Liver (tissue), 8 donors: ENCODE measurements at regions not wholly inside any gene's neighbourhood (a gene's known extent, or its start where the extent isn't known, plus 50 kb on each side); places are given as distances from the start of the nearest gene placed in this dataset.

Source experiments
- DNase-seq: peaks from one replicate; pipeline ENCODE4 v3.0.0-alpha.2; 2017; ENCODE audit warnings: low spot score
- H3K27ac ChIP-seq, 2 donors: one replicate each; pipeline ENCODE4 v1.7.0; 2013; ENCODE audit warnings: inconsistent platforms in 2 of 2, low read length in 2 of 2, control low read depth in 1 of 2, low read depth in 1 of 2, mild to moderate bottlenecking in 1 of 2
- H3K27me3 ChIP-seq, 4 donors: one replicate each; pipeline versions ENCODE4 v1.6.1 to v1.7.0; 2013; ENCODE audit warnings: low read length in 3 of 4, inconsistent platforms in 1 of 4, mild to moderate bottlenecking in 1 of 4, moderate library complexity in 1 of 4; ENCODE audit not compliant: control insufficient read depth in 4 of 4, insufficient read depth in 4 of 4
- H3K36me3 ChIP-seq, 4 donors: one replicate each; pipeline versions ENCODE4 v1.6.1 to v1.7.0; 2013; ENCODE audit warnings: low read length in 3 of 4, mild to moderate bottlenecking in 3 of 4, low read depth in 1 of 4, moderate library complexity in 1 of 4; ENCODE audit not compliant: control insufficient read depth in 4 of 4, insufficient read depth in 3 of 4
- H3K4me1 ChIP-seq, 4 donors: one replicate each; pipeline versions ENCODE4 v1.6.1 to v1.7.0; 2013; ENCODE audit warnings: low read length in 3 of 4, mild to moderate bottlenecking in 3 of 4, moderate library complexity in 1 of 4; ENCODE audit not compliant: control insufficient read depth in 4 of 4, insufficient read depth in 4 of 4
- H3K4me3 ChIP-seq, 3 donors: one replicate each; pipeline versions ENCODE4 v1.6.1 to v1.7.0; 2013; ENCODE audit warnings: low read length in 3 of 3, control low read depth in 1 of 3, low read depth in 1 of 3, mild to moderate bottlenecking in 1 of 3
- H3K9ac ChIP-seq, 2 donors: one replicate each; pipeline ENCODE4 v1.7.0; 2013; ENCODE audit warnings: low read length in 2 of 2, mild to moderate bottlenecking in 2 of 2, moderate library complexity in 2 of 2, control low read depth in 1 of 2, low read depth in 1 of 2
- H3K9me3 ChIP-seq, 4 donors: one replicate each; pipeline versions ENCODE4 v1.6.1 to v1.7.0; 2013; ENCODE audit warnings: low read length in 3 of 4; ENCODE audit not compliant: control insufficient read depth in 4 of 4
- ATF3 ChIP-seq: IDR thresholded peaks from 2 replicates; pipeline ENCODE4 v1.6.1; 2016; ENCODE audit warnings: antibody characterized with exemption
- CTCF ChIP-seq: fragments of 150-350 bp; IDR thresholded peaks from 2 replicates; pipeline ENCODE4 v1.5.1; 2017; ENCODE audit warnings: improper control_type of control experiment, low read depth, low read length; ENCODE audit not compliant: missing input control
- EGR1 ChIP-seq, 2 donors: IDR thresholded peaks; 2 replicates each; pipeline ENCODE4 v1.6.1; 2016 to 2018; ENCODE audit warnings: antibody characterized with exemption in 2 of 2, low read depth in 2 of 2
- FOXA1 ChIP-seq: IDR thresholded peaks from 2 replicates; pipeline ENCODE4 v1.6.1; 2016; ENCODE audit warnings: antibody characterized with exemption
- FOXA2 ChIP-seq: IDR thresholded peaks from 2 replicates; pipeline ENCODE4 v1.6.1; 2016; ENCODE audit warnings: antibody characterized with exemption
- GABPA ChIP-seq, 2 donors: IDR thresholded peaks in 1 of 2; conservative IDR thresholded peaks in 1 of 2; 2 replicates each; pipeline ENCODE4 v1.6.1; 2016; ENCODE audit warnings: antibody characterized with exemption in 2 of 2, mild to moderate bottlenecking in 1 of 2, moderate library complexity in 1 of 2
- HNF4A ChIP-seq, 2 donors: conservative IDR thresholded peaks; 2 replicates each; pipeline ENCODE4 v1.6.1; 2016; ENCODE audit warnings: antibody characterized with exemption in 2 of 2, mild to moderate bottlenecking in 2 of 2
- JUND ChIP-seq, 2 donors: IDR thresholded peaks; 2 replicates each; pipeline ENCODE4 v1.6.1; 2016; ENCODE audit warnings: antibody characterized with exemption in 2 of 2
- MAX ChIP-seq: IDR thresholded peaks from 2 replicates; pipeline ENCODE4 v1.6.1; 2016; ENCODE audit warnings: antibody characterized with exemption
- RAD21 ChIP-seq, 2 donors: IDR thresholded peaks; 2 replicates each; pipeline ENCODE4 v1.6.1; 2016; ENCODE audit warnings: antibody characterized with exemption in 2 of 2, mild to moderate bottlenecking in 2 of 2
- REST ChIP-seq: IDR thresholded peaks from 2 replicates; pipeline ENCODE4 v1.6.1; 2016; ENCODE audit warnings: antibody characterized with exemption, mild to moderate bottlenecking
- RXRA ChIP-seq, 2 donors: IDR thresholded peaks; 2 replicates each; pipeline ENCODE4 v1.6.1; 2017 to 2018; ENCODE audit warnings: antibody characterized with exemption in 2 of 2, mild to moderate bottlenecking in 1 of 2
- TAF1 ChIP-seq: conservative IDR thresholded peaks from 2 replicates; pipeline ENCODE4 v1.6.1; 2016; ENCODE audit warnings: antibody characterized with exemption, mild to moderate bottlenecking
- YY1 ChIP-seq: IDR thresholded peaks from 2 replicates; pipeline ENCODE4 v1.6.1; 2016; ENCODE audit warnings: antibody characterized with exemption, mild to moderate bottlenecking
- ZBTB33 ChIP-seq: IDR thresholded peaks from 2 replicates; pipeline ENCODE4 v1.6.1; 2016; ENCODE audit warnings: antibody characterized with exemption
- WGBS: extraction: QIAGEN DNeasy Blood & Tissue Kit; methylation state at CpG from one replicate; pipeline ENCODE4 v1.1.7; 2013; 5-methylcytosine and 5-hydroxymethylcytosine counted together
- donor health status: healthy.
- donor health status: healthy.
- donor health status: healthy.
- donor health status: healthy.
- donor health status: healthy.

- DNase-seq: peak; percentile 24
- no peaks in the 10 kb centered on the region for H3K36me3 ChIP-seq
- no peak overlapping the region for H3K27ac ChIP-seq
- WGBS: 96% methylated on average over 4 of the region's 4 CpGs
- H3K4me1 ChIP-seq: peaks cover 0 to 6% (median 0%) of the 10 kb centered on the region in 4 donors
- no peaks in the 10 kb centered on the region for H3K27me3 ChIP-seq
- H3K9ac ChIP-seq: no peak overlapping the region
- H3K9me3 ChIP-seq: no peaks in the 10 kb centered on the region
- H3K4me3 ChIP-seq: no peak overlapping the region
- no peak for TF ChIP-seq ZBTB33
- TF ChIP-seq CTCF: no peak
- TF ChIP-seq EGR1 (IDR thresholded peaks at IDR 0.05; ENCODE audit: low read depth in 2 of 2): no peak
- TF ChIP-seq FOXA1: no peak
- TF ChIP-seq FOXA2: no peak
- TF ChIP-seq TAF1: no peak
- no peak for TF ChIP-seq RAD21 (IDR thresholded peaks at IDR 0.05)
- no peak for TF ChIP-seq JUND (IDR thresholded peaks at IDR 0.05)
- TF ChIP-seq YY1: no peak
- TF ChIP-seq ATF3: no peak
- no peak for TF ChIP-seq MAX
- TF ChIP-seq RXRA (IDR thresholded peaks at IDR 0.05): no peak
- TF ChIP-seq HNF4A (conservative IDR thresholded peaks at IDR 0.05): no peak
- no peak for TF ChIP-seq REST
- no peak for TF ChIP-seq GABPA (IDR thresholded peaks at IDR 0.05 in 1 of 2, conservative IDR thresholded peaks at IDR 0.05 in 1 of 2)
Measured at GRCh38 chr5:133741396-133741795, 129.1 kb upstream of the FSTL4 start.

GRCh38 chr5:133739181-133739780, 126.9 kb upstream of the FSTL4 start:
- H3K4me3 ChIP-seq: no peak overlapping the region
- peaks cover 0 to 2% (median 0%) of the 10 kb centered on the region in 4 donors for H3K9me3 ChIP-seq
- no peak for DNase-seq
- H3K36me3 ChIP-seq: no peaks in the 10 kb centered on the region
- no peaks in the 10 kb centered on the region for H3K27me3 ChIP-seq
- 92% methylated on average over 10 of the region's 10 CpGs for WGBS
- no peak overlapping the region for H3K27ac ChIP-seq
- no peaks in the 10 kb centered on the region for H3K4me1 ChIP-seq
- H3K9ac ChIP-seq: no peak overlapping the region
- no peak for TF ChIP-seq YY1
- no peak for TF ChIP-seq RAD21 (IDR thresholded peaks at IDR 0.05)
- no peak for TF ChIP-seq REST
- TF ChIP-seq FOXA1: no peak
- no peak for TF ChIP-seq JUND (IDR thresholded peaks at IDR 0.05)
- no peak for TF ChIP-seq MAX
- TF ChIP-seq ATF3: no peak
- no peak for TF ChIP-seq TAF1
- TF ChIP-seq HNF4A (conservative IDR thresholded peaks at IDR 0.05): no peak
- TF ChIP-seq FOXA2: no peak
- no peak for TF ChIP-seq RXRA (IDR thresholded peaks at IDR 0.05)
- TF ChIP-seq ZBTB33: no peak
- TF ChIP-seq EGR1 (IDR thresholded peaks at IDR 0.05; ENCODE audit: low read depth in 2 of 2): no peak
